ENCODE measurements at regions not wholly inside any gene's neighbourhood (a gene's known extent, or its start where the extent isn't known, plus 50 kb on each side); places are given as distances from the start of the nearest gene placed in this dataset.

DNA sequence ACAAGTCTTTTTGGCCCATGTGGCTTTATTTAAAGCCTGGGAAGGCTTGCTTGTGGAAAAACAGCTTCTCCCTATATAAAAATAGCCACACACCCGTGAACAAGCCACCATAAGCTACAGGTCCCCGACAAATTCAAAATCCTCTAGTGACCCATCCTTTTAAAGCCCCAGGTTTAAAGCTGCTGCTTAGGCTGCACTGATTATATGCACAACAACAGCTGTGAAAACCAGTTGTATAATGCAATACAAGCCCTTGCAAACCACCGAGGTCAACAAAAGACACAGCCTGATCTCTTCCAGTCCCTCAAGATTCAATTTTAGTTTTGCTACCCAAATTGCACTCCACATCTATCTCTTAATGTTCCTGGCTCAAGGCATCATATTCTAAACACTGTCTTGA is 186.0 kb upstream of the WDFY3 start:
- TF ChIP-seq, protein P1, sequence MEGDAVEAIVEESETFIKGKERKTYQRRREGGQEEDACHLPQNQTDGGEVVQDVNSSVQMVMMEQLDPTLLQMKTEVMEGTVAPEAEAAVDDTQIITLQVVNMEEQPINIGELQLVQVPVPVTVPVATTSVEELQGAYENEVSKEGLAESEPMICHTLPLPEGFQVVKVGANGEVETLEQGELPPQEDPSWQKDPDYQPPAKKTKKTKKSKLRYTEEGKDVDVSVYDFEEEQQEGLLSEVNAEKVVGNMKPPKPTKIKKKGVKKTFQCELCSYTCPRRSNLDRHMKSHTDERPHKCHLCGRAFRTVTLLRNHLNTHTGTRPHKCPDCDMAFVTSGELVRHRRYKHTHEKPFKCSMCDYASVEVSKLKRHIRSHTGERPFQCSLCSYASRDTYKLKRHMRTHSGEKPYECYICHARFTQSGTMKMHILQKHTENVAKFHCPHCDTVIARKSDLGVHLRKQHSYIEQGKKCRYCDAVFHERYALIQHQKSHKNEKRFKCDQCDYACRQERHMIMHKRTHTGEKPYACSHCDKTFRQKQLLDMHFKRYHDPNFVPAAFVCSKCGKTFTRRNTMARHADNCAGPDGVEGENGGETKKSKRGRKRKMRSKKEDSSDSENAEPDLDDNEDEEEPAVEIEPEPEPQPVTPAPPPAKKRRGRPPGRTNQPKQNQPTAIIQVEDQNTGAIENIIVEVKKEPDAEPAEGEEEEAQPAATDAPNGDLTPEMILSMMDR (IDR thresholded peaks at IDR 0.05): no peak
- no peak for TF ChIP-seq POLR2A (IDR thresholded peaks at IDR 0.05)
- TF ChIP-seq POLR2AphosphoS5 (IDR thresholded peaks at IDR 0.05): no peak
